PC-9 (cell line): ENCODE measurements at regions not wholly inside any gene's neighbourhood (a gene's known extent, or its start where the extent isn't known, plus 50 kb on each side); places are given as distances from the start of the nearest gene placed in this dataset.
"Not testable (repeated sequence)": the region's sequence is repeated elsewhere in the genome, so short reads cannot be mapped to it uniquely, and the experiment has no call there.

Experiments
- EZH2 ChIP-seq: fragments of 200-600 bp; sonication (generic); IDR thresholded peaks from 2 replicates; pipeline ENCODE4 v1.8.0; 2017; ENCODE audit warnings: antibody characterized with exemption, low read depth
- TF ChIP-seq, protein P1 (sequence below): fragments of 200-600 bp; sonication (generic); conservative IDR thresholded peaks from 2 replicates; pipeline ENCODE4 v1.6.1; 2017; ENCODE audit warnings: mixed run types, antibody characterized with exemption, mild to moderate bottlenecking, moderate library complexity

GRCh38 chr1:120304341-120304740 lies 110.5 kb upstream of the NBPF8 start:
- TF ChIP-seq EZH2 = not testable (repeated sequence)
- TF ChIP-seq, protein P1, sequence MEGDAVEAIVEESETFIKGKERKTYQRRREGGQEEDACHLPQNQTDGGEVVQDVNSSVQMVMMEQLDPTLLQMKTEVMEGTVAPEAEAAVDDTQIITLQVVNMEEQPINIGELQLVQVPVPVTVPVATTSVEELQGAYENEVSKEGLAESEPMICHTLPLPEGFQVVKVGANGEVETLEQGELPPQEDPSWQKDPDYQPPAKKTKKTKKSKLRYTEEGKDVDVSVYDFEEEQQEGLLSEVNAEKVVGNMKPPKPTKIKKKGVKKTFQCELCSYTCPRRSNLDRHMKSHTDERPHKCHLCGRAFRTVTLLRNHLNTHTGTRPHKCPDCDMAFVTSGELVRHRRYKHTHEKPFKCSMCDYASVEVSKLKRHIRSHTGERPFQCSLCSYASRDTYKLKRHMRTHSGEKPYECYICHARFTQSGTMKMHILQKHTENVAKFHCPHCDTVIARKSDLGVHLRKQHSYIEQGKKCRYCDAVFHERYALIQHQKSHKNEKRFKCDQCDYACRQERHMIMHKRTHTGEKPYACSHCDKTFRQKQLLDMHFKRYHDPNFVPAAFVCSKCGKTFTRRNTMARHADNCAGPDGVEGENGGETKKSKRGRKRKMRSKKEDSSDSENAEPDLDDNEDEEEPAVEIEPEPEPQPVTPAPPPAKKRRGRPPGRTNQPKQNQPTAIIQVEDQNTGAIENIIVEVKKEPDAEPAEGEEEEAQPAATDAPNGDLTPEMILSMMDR = not testable (repeated sequence)
